ENCODE measurements at regions not wholly inside any gene's neighbourhood (a gene's known extent, or its start where the extent isn't known, plus 50 kb on each side); places are given as distances from the start of the nearest gene placed in this dataset.

- TF ChIP-seq CTCF (IDR thresholded peaks at IDR 0.05) (no peak), EZH2 (IDR thresholded peaks at IDR 0.05) (no peak)
Measured at GRCh38 chr9:104238668-104239067, 144.6 kb downstream of the SMC2 start.
